SH-SY5Y (cell line): ENCODE measurements at regions not wholly inside any gene's neighbourhood (a gene's known extent, or its start where the extent isn't known, plus 50 kb on each side); places are given as distances from the start of the nearest gene placed in this dataset.

Experiments
- GATA2 ChIP-seq: IDR thresholded peaks from 2 replicates; pipeline ENCODE4 v1.6.1; 2011; ENCODE audit warnings: mild to moderate bottlenecking, low read depth, low read length
- GATA3 ChIP-seq: IDR thresholded peaks from 2 replicates; pipeline ENCODE4 v1.6.1; 2011; ENCODE audit warnings: low read depth, mild to moderate bottlenecking, low read length, moderate library complexity

GRCh38 chr7:85286446-85286845, 99.6 kb upstream of the SEMA3D start:
- TF ChIP-seq GATA2 (no peak), GATA3 (no peak)
